HG03135 (cell line): ENCODE measurements at regions not wholly inside any gene's neighbourhood (a gene's known extent, or its start where the extent isn't known, plus 50 kb on each side); places are given as distances from the start of the nearest gene placed in this dataset.

ENCODE experiments used
- ATAC-seq: cut with Tn5 transposase; IDR thresholded peaks from one replicate; pipeline ENCODE4 v1.9.1; 2021; ENCODE audit warnings: mild to moderate bottlenecking, moderate library complexity; ENCODE audit not compliant: unreplicated experiment

DNA sequence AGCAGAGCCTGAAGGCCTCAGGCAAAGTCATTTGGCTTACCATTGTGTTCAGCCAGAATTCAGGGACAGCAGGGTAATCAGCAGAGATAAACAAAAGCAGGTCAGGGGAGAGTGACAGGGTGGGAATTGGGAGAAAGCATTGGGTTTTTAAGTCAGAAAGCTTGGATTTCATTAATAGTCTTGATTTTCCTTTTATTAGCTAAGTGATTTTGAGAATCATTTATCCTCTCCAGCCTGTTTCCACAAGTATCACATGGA is 410.1 kb downstream of the HNRNPD start:
- no peak for ATAC-seq

DNA sequence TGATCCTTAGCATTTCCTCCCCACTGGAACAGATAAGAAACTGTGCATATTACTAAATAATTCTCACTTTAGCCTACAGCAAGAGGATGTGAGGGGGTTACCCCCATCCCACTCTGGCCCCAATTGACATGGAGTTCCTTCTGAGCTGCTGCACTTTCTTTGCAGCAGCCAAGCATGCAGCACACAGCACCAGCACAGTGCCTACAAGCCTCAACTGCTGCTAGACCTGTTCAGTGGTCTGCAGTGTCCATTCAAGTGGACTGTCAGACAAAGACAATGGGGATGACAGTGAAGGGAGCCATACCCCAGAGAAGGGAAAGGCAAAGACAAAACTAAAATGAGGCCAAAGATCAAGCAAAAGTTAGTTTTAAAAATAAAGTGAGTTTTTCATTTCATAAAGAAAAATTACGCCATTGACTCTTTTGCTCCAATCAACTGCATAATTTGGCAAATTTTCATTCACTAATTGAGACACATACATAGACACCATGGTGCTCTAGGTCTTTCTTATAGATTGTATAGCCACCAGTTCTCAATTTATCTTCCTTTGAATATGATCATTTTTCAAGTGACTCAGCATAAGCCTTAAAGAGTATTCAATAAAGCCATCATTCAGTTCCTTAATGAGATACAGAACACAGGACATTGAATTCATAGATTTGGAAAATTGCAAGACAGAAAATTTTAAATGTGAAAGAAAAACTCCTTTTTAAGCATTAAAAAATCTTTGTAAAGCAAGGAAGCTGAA is 410.6 kb downstream of the HNRNPD start:
- no peak for ATAC-seq

DNA sequence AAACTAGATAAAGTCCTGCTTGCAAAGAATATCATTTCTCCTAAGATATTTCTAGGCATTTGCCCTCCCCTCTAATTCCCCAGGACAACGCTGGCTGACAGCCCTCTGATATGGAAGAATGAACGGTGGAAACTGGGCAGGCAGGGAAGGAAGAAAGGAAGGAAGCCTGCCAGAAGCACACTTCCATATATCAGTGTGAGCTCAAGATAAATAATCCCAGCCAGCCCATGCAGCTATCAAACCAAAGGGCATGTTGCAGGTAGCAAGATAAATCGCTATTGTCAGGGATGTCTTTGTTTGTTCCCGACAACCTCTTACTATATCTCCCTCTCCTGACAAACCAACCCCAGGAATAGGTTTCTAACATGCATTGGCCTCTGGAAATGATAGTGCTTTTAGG is 412.8 kb downstream of the HNRNPD start:
- ATAC-seq: no peak

DNA sequence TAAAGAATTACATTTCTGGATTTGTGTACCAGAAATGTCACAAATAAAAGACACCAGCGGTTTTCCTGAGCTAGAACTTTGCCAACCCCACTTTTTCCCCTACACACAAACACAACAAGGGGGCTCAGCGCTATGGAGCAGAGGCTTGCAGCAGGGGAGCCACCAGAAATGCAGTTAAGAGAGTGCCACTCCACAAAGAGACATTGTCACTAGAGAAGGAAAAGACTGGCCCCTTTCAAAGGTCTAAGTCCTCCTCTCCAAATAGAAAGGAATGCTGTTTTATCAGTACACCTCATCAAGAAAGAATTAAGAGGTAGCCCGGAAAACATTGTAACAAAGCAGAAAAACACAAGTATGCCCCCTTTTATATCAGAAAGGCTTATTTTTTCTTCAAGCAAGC is 419.5 kb downstream of the HNRNPD start:
- ATAC-seq: no peak

DNA sequence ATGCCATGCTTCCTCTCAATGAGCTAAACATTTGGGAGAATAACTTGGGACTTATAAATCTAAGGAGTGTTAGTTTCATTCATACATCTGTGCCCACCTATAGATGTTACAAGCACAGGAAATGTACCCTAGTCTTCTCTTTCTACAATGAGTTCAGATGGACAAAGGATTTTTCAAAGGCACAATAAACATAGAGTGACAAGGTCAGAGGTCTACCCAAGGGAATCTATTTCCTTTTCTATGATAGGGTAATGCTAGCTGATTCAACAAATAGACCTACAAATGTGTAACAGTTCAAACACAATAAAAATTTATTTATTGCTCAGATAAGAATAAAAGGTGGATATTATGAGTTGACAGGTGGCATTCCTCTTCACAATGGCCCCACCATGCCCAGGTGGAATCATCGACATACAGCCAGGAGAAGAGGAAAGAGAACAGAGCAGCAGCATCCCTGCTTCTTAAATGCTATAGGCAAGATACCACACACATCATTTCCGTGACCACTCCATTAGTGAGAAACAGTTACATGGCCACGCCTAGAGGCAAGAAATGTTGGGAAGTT is 421.8 kb downstream of the HNRNPD start:
- ATAC-seq: no peak

DNA sequence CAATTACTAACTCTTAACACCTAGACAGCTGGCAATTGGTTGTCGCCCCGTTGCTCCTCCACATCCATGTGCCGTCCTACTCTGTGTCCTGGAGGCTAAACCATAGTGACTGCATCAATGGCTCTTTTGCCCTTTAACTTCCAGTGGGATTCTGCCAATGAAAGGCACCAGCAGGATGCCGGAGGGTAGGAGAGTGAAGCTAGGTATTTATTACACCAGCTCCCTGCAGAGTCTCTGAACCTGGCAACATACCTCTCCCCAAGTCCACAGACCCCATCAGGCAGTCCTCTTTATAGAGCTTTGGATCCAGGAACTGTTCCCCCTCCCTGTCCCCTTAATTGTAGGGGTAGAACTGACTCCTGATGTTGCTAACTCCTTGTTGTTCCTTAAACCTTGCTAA is 426.8 kb downstream of the HNRNPD start:
- no peak for ATAC-seq

DNA sequence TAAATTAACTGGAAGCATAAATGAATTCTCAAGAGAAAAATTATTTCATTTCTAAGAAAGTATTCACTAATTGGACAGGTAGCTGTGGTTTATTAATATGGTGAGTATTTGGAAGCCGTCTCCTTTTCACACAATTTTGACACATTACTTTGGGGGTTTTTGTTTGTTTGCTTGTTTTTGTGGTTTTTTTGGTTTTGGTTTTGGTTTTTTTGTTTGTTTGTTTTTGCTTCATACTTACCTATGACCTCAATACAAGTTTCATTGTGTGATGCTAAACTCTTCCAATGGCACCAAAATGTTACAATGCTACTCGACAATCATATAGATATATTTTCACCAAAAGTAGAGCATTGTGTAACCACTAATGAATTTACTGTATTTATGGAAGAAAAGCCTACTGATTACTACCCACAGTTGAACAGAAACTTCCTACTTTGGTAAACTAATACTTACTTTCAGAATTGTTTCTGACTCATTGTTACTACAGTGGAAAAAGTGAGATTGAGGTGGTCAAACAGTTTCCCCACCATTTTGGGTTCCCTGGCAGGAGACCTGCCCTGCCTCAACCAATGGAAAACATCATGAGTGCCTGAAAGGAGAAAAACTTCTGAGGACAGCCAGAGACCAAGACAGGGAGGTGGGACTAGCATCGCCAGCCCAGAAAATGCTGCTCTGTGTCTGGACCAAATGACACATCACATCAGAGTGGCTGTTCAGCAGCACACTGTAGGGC is 443.1 kb downstream of the HNRNPD start:
- no peak for ATAC-seq

DNA sequence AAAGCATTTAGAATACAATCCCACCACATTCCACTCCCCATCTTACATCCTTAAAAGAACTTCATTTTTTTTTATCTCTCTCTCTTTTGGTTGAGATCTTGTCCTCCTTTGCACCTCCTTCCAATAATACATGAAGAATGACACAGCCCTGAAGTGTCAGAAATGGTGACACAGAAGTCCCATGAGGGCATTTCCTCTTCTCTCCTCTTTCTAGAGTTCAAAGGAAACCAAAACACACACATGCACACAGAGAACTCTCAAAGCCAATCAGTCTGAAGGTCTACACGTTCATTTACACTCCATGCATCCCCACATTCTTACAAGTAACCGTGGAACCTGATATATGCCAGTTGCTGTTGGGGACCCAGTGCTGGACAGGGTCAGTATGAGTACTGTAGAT is 450.7 kb downstream of the HNRNPD start:
- ATAC-seq: no peak

DNA sequence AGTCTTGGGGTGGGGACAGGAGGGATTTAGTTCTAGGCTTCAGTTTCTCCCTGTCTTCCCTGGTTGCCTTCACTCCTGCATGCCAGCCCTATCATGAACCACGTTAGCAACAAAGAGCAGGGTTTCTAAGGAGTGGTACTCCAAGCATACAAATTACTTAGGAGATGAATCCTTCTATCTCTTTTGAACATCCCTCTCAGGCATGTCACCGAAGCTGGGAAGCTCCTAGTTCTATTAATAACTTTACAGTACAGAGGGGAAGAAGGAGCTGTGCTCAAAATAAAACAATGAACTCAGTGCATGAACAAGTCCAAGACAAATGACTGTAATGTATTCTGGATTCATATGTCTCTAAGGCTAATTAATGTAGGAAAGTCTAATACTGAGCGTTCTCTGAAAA is 450.6 kb upstream of the RASGEF1B start:
- ATAC-seq: no peak

DNA sequence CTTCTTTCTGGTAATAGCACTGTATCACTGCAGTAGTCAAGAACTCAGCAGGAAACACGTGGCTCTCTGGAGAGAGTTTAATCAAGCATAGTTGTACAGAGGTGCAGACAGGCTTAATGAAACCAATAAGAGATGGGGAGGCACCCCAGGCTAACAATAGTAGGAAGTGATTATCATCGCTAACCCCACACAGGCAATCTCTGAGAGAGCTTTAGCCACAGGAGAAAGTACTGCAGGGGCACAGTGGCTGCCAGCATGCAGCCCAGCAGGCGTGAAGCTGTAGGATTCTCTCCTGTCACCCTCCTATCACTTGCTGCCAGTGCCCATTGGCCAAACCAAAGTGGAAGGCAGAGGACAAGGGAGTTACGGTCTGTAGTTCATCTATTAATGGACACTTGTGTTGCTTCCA is 450.0 kb upstream of the RASGEF1B start:
- no peak for ATAC-seq

DNA sequence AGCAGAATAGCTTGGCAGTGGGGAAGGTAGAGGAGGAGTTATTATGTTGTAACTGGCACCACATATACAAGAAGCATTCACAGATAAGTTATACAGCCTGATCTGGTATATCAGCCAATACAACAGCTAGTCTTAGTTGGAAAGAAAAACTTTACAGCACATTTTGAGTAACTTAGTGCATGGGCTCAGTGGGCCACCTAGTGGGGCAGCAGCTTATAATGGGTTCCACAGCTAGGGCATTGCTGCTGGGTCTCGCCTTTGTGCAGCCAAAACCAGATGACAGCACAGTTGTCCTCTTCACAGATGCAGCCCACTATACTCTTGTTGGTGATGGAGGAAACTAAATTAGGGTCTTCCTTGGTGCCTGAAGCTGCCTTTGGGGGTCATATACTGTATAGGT is 448.1 kb upstream of the RASGEF1B start:
- ATAC-seq: no peak

DNA sequence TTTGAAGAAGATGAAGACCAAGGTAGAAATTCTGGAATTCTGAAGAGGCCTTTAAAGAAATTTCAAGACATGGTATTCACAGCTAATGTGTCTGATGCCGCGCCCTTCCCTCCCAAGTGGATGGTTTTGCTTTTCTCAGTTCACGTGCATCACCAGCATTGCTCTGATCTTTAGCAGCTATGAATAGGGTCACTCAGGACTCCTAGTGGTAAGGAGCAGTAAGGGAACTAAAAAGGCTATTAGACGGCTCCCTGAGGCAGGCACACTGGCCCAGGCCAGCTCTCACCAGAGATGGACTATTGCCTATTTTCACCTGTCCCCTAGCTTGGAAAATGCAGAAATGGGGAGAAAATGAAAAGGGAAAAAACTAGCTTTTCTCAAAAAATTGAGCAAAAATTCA is 447.5 kb upstream of the RASGEF1B start:
- ATAC-seq: peak; percentile 85

DNA sequence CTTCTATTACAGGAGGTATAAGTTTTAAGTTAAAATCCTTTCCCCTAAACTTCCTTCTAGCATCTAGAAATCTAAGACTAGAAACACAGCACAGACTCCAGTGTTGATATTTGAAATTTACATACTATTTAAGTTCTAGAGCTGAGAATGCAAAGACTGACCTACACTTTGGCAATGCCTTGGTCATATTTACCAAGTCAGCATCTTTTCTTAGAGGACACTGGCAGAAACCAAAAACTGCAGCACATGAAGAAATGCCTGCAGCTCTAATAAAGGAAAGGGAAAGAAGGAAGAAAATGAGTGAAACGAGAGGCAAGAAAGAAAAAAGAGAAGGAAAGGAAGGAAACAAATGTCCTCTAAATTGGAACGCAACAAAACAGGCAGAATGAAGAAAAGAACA is 443.7 kb upstream of the RASGEF1B start:
- ATAC-seq: no peak

DNA sequence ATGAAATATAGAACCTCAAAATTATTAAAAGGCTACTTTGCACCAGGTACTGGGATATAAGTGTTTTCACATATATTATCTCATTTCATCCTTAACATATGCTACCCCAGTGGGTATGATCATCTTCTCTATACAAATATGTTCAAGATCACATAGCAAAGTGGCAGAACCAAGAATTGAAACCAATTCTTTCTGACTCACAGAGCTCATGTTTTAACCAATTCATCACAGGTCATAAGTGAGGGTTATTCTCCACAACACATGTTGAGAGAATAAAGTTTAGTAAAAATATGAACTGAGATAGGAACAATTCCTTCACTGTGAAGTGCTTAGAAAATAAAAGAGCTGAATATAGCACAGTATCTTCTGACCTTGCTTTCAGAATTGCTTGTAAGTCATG is 442.9 kb upstream of the RASGEF1B start:
- ATAC-seq: no peak

DNA sequence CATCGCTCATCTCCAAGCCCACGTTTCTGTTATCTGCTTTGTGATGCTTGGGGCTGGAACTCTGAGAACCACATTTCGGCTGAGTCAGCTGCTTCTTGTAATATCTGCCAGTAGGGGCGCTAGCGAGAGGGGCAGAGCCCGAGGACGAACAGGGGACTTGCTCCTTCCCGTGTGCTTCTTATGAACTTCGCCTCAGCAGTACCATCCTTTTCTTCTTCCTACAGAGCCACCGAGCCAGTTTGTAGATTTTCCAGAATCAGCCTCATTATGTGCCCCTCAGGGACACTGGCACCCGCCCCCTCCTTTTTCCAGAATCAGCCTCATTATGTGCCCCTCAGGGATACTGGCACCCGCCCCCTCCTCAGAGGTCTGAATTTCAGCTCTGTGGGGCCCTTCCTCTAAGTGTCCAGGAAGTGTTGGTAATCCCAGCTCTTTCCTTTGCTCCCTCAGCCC is 441.7 kb upstream of the RASGEF1B start:
- peak; percentile 76 for ATAC-seq

DNA sequence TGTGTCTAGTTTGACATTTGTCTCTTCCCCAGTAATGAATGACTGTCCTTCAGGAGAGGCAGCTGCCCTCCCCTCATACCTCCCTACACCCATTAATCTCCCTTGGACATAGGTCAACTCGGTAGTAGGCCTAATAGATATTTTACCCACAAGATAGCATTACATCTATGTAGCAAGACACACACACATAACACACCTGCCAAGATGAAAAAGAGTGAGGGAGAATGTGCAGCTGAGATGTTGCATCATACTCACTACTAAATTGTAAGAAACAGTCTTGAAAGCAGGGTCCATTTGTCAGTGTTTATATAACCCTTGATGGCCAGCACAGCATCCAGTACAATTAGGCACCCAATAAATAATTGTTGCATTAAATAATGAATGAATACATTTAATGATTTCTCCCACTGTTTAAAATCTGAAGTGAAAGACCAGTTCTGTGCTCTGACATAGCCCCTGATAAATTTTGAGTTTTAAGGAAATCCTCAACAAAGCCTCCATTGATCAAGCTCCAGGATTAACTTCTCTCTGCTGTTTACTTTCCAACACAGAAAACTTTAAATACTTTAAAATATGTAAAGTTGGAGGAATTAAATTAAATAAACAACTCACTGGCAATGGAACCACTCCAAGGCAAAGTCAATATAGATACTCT is 440.8 kb upstream of the RASGEF1B start:
- ATAC-seq: no peak

DNA sequence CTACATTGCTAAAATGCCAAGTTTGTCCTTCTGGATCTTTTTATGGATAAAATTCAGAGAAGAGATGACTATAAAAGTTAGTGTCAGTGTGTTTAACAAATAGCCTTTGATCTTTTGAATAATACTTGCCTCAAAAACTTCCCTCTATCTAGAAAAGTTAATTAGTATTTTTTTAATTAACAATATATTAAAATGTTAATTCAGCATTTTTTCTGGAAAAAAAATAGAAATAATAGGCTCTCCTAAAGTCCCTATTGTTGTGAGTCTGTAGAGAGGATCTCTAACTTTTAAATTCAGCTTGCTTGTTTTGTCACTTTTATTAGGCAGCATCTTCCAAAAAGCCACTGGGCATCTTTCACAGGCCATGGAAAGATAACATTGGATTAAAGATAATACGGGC is 435.2 kb upstream of the RASGEF1B start:
- ATAC-seq: no peak

DNA sequence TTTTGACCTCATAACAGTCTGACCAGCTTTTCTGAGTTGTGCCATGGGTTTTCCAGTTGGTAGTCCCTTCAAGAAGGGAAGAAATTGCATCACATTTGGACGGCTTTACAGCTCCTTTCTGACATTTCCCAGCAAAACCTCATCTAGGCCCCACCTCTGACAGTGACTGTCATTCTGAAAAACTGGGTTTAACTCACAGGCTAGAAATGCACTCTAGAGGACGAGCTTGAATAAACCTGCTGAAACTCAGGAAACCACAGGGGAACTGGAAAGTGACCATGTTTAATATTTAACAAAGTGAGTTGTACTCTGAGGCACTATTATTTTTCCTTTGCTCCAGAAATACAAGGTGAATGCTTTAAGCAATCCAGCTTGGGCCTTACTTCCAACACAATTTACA is 434.3 kb upstream of the RASGEF1B start:
- peak; percentile 98 for ATAC-seq

DNA sequence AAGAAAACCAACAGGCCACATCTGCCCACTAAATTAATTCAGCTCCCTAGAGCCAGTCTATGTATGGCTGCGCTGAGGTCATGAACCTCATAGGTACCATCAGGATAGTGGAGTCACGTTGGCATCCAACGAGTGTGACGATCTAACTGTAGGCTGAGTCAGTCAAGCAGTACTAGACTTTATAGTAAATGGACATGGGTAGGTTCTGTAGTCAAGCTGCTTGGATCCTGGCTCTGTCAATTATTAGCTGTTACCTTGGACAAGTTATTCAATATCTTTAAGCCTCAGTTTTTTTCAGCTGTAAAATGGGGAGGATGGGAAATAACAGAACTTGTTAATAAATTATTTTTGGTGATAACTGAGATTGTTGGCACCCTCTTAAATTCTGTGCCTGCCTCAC is 432.4 kb upstream of the RASGEF1B start:
- no peak for ATAC-seq

DNA sequence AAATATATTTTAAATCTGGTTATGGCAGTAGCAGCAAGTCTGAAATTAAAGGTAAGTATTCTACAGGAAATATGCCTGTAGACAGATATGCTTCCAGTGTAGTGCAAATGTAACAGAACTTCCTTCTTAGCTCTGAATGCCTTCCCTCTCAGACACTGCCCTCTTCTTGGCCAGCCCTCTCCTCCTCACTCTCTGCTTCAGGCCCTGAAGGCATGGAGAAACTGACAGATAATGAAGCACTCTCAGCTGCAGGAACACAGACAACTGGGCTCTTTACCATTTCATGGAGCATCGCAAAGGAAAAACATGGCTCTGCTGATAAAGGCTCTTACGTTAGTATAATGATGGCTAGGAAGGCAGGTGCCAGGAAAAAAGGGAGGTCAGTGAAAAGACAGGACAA is 431.5 kb upstream of the RASGEF1B start:
- no peak for ATAC-seq

DNA sequence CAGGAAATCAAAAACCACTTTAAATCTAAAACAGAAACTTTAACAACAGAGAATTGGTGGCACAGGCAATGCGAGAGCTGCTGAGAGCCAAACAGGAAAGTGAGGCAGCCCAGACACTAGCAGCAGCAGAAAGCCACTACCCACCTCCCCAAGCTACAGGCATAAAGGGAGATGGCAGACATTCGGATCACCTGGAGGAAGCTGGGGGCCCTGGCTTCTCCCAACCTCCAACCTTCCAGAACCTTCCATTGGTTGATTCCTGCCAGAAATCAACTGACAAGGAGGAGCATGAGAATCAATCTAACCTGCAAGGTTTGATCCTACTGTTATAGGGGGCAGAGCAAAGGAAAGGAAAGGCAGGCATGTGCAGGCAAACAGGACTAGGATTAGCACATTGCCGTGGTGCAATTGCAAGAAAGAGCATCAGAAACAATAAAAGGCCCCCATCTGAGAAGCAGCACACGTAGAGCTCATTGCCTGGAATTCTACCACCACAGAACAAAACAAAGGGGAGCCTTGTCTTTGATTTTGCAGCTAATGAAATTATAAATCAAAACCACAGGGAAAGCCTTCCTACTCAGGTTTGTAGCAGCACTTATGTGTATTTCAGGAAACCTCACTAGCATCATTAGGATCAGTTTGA is 427.3 kb upstream of the RASGEF1B start:
- no peak for ATAC-seq

DNA sequence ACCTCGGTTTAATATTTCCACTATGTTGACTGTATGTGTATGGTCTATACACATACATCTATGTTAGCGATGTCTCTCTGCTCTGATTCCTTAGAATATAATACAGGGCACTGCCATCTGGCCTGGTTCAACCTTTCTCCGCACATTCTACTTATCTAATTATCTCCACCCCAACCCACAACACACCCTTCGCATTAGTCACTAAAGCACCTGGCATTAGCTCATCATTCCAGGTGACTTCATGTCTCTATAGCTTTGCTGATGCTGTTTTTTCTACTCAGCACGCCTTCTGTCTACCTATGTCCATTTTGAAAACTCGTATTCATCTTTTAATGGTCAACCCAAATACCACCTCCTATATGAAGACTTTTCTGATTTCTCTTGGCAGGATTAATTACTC is 425.2 kb upstream of the RASGEF1B start:
- no peak for ATAC-seq
